HG02852 (cell line): ENCODE measurements at regions not wholly inside any gene's neighbourhood (a gene's known extent, or its start where the extent isn't known, plus 50 kb on each side); places are given as distances from the start of the nearest gene placed in this dataset.
A peak's percentile ranks its signal among the peaks of the same experiment; 100 is the strongest.

Source experiments
- ATAC-seq: cut with Tn5 transposase; IDR thresholded peaks from one replicate; pipeline ENCODE4 v1.9.1; 2021; ENCODE audit warnings: mild to moderate bottlenecking, moderate library complexity; ENCODE audit not compliant: unreplicated experiment

- no peak for ATAC-seq
Observed at GRCh38 chr10:52642208-52642607, 130.4 kb downstream of the MBL2 start.

GRCh38 chr10:52644373-52645186 is 128.0 kb downstream of the MBL2 start:
- ATAC-seq, result peak; percentile 85

GRCh38 chr10:52645187-52645758 is 127.3 kb downstream of the MBL2 start:
- no peak for ATAC-seq

- no peak for ATAC-seq
Observed at GRCh38 chr10:52649511-52649910, 123.1 kb downstream of the MBL2 start.

GRCh38 chr10:52650873-52651272 is 121.7 kb downstream of the MBL2 start:
- ATAC-seq, result no peak

- ATAC-seq, result no peak
Observed at GRCh38 chr10:52651293-52651692, 121.3 kb downstream of the MBL2 start.

- ATAC-seq, result no peak
Observed at GRCh38 chr10:52652431-52653262, 119.9 kb downstream of the MBL2 start.

GRCh38 chr10:52653263-52653909 is 119.2 kb downstream of the MBL2 start:
- no peak for ATAC-seq

- no peak for ATAC-seq
Observed at GRCh38 chr10:52654201-52654600, 118.4 kb downstream of the MBL2 start.

GRCh38 chr10:52658112-52658511 is 114.5 kb downstream of the MBL2 start:
- ATAC-seq, result no peak

GRCh38 chr10:52659085-52659484 is 113.5 kb downstream of the MBL2 start:
- no peak for ATAC-seq

- ATAC-seq, result no peak
Observed at GRCh38 chr10:52662256-52662655, 110.3 kb downstream of the MBL2 start.

GRCh38 chr10:52663161-52663560 is 109.4 kb downstream of the MBL2 start:
- ATAC-seq, result no peak

- no peak for ATAC-seq
Observed at GRCh38 chr10:52664629-52665028, 108.0 kb downstream of the MBL2 start.

- no peak for ATAC-seq
Observed at GRCh38 chr10:52665821-52666220, 106.8 kb downstream of the MBL2 start.

- ATAC-seq, result no peak
Observed at GRCh38 chr10:52666931-52667330, 105.7 kb downstream of the MBL2 start.

- no peak for ATAC-seq
Observed at GRCh38 chr10:52668024-52668423, 104.6 kb downstream of the MBL2 start.

- no peak for ATAC-seq
Observed at GRCh38 chr10:52672880-52673279, 99.7 kb downstream of the MBL2 start.

- no peak for ATAC-seq
Observed at GRCh38 chr10:52673468-52673867, 99.1 kb downstream of the MBL2 start.

GRCh38 chr10:52674474-52674873 is 98.1 kb downstream of the MBL2 start:
- ATAC-seq, result no peak

- no peak for ATAC-seq
Observed at GRCh38 chr10:52677086-52677485, 95.5 kb downstream of the MBL2 start.
